Ectodermal cell (in vitro differentiated cells): ENCODE measurements at regions not wholly inside any gene's neighbourhood (a gene's known extent, or its start where the extent isn't known, plus 50 kb on each side); places are given as distances from the start of the nearest gene placed in this dataset.
"Not testable (repeated sequence)": the region's sequence is repeated elsewhere in the genome, so short reads cannot be mapped to it uniquely, and the experiment has no call there.

Source experiments
- H3K27ac ChIP-seq: 2 replicates; pipeline ENCODE4 v1.7.0; 2013; ENCODE audit warnings: mild to moderate bottlenecking, low read depth, low read length; ENCODE audit not compliant: insufficient read depth, poor library complexity, severe bottlenecking
- H3K27me3 ChIP-seq: 2 replicates; pipeline ENCODE4 v1.7.0; 2013; ENCODE audit warnings: mild to moderate bottlenecking, low read length; ENCODE audit not compliant: insufficient read depth, control insufficient read depth, poor library complexity, severe bottlenecking
- H3K36me3 ChIP-seq: one replicate; pipeline ENCODE4 v1.7.0; 2013; ENCODE audit warnings: low read length; ENCODE audit not compliant: control insufficient read depth, insufficient read depth
- H3K4me1 ChIP-seq: one replicate; pipeline ENCODE4 v1.7.0; 2013; ENCODE audit warnings: low read length; ENCODE audit not compliant: control insufficient read depth, insufficient read depth
- H3K4me3 ChIP-seq: 2 replicates; pipeline ENCODE4 v1.7.0; 2013; ENCODE audit warnings: low read depth, low read length, control low read depth; ENCODE audit not compliant: insufficient read depth
- H3K9me3 ChIP-seq: 2 replicates; pipeline ENCODE4 v1.7.0; 2013; ENCODE audit warnings: mild to moderate bottlenecking, low read length, moderate library complexity; ENCODE audit not compliant: control insufficient read depth
- WGBS, 2 experiments: methylation state at CpG; one replicate each; pipeline ENCODE4 v1.1.7; 2013; ENCODE audit warnings: missing lambda C conversion rate in 2 of 2; 5-methylcytosine and 5-hydroxymethylcytosine counted together

- no peaks in the 10 kb centered on the region for H3K27me3 ChIP-seq
- H3K36me3 ChIP-seq = no peaks in the 10 kb centered on the region
- H3K4me1 ChIP-seq = peaks cover 4% of the 10 kb centered on the region
- no peaks in the 10 kb centered on the region for H3K9me3 ChIP-seq
- no peak overlapping the region for H3K27ac ChIP-seq
- H3K4me3 ChIP-seq = no peak overlapping the region
- WGBS, 2 experiments = 41 to 69% methylated on average over 1 of the region's 3 CpGs
Observed at GRCh38 chr3:181326637-181327223, 337.2 kb upstream of the DNAJC19 start.

GRCh38 chr3:181324516-181324915 is 335.0 kb upstream of the DNAJC19 start:
- 81 to 83% methylated on average over 5 of the region's 5 CpGs for WGBS, 2 experiments
- not testable (repeated sequence) for H3K4me3 ChIP-seq, H3K9me3 ChIP-seq

DNA sequence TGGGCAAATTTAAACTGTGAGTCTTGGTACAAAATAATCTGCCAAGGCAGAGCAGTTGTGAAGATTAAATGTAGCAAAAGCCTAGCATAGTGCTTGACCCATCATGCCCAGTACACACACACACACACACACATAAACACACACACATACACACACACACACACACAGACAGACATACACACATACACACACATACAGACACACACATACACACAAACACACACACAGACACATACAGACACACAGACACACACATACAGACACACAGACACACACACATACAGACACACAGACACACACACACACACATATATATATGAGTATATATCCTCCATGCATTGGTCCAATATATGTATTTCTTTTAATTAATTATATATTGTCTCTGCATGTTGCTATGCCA is 328.8 kb upstream of the DNAJC19 start:
- Histone ChIP-seq H3K4me1 (no peaks in the 10 kb centered on the region), H3K36me3 (no peaks in the 10 kb centered on the region), H3K27me3 (no peaks in the 10 kb centered on the region), H3K9me3 (no peaks in the 10 kb centered on the region), H3K27ac (no peak overlapping the region), H3K4me3 (no peak overlapping the region)

More at GRCh38 chr3:181324516-181324915, 335.0 kb upstream of the DNAJC19 start:
- not testable (repeated sequence) for H3K4me1 ChIP-seq, H3K36me3 ChIP-seq, H3K27ac ChIP-seq, H3K27me3 ChIP-seq

GRCh38 chr3:181317508-181317907 is 328.0 kb upstream of the DNAJC19 start:
- H3K27ac ChIP-seq = no peak overlapping the region
- H3K4me3 ChIP-seq = no peak overlapping the region
- H3K9me3 ChIP-seq = no peaks in the 10 kb centered on the region
- no peaks in the 10 kb centered on the region for H3K4me1 ChIP-seq
- no peaks in the 10 kb centered on the region for H3K27me3 ChIP-seq
- WGBS, 2 experiments = 59 to 63% methylated on average over 3 of the region's 3 CpGs
- H3K36me3 ChIP-seq = no peaks in the 10 kb centered on the region

GRCh38 chr3:181316482-181316881 is 326.9 kb upstream of the DNAJC19 start:
- H3K36me3 ChIP-seq = no peaks in the 10 kb centered on the region
- no peak overlapping the region for H3K4me3 ChIP-seq
- 37 to 52% methylated on average over 1 of the region's 1 CpG for WGBS, 2 experiments
- no peaks in the 10 kb centered on the region for H3K9me3 ChIP-seq
- no peak overlapping the region for H3K27ac ChIP-seq
- H3K27me3 ChIP-seq = no peaks in the 10 kb centered on the region
- H3K4me1 ChIP-seq = no peaks in the 10 kb centered on the region

DNA sequence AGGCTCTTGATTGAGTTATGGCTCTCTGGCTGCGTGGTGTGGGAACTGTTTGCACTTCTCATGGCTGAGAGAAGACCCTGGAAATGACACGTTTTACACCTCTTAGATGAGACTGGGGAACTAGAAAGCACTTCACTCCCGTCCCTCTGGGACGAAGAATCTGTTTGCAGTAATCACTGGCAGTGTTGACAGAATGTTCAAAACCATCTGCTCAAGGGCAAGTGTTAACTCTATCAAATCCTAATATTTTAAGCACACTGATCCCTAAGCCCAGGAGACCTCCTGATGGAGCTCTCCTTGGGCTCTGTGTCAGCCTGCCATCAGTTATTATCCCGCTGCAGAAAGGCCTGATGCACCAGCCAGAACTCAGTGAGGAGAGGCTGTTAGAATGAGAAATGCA is 323.8 kb upstream of the DNAJC19 start:
- Histone ChIP-seq H3K9me3 (no peaks in the 10 kb centered on the region), H3K27ac (no peak overlapping the region), H3K4me1 (no peaks in the 10 kb centered on the region), H3K27me3 (no peaks in the 10 kb centered on the region), H3K36me3 (no peaks in the 10 kb centered on the region), H3K4me3 (no peak overlapping the region)
- 76 to 81% methylated on average over 5 of the region's 5 CpGs for WGBS, 2 experiments

GRCh38 chr3:181311186-181311585 is 321.6 kb upstream of the DNAJC19 start:
- Histone ChIP-seq H3K36me3 (no peaks in the 10 kb centered on the region), H3K4me3 (no peak overlapping the region), H3K27me3 (no peaks in the 10 kb centered on the region), H3K27ac (no peak overlapping the region), H3K9me3 (no peaks in the 10 kb centered on the region), H3K4me1 (no peaks in the 10 kb centered on the region)
- 92 to 93% methylated on average over 6 of the region's 6 CpGs for WGBS, 2 experiments

DNA sequence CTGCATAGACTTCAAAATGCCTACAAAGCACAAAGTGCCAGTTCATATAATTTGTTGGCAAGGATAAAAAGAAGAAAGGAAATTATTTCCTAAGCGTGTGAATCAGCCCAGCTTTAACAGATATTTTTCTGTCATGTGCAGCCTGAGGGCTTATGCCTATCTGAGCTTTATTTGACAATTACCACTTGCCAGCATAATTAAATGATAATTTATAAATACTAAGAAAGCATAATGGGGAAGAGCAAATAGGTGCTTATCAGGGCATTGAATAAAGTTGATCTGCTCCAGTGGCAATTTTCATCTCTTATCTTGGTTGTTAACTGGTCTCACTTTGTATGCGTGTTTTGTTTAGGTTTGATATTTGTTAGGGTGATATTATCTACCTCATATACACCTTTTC is 313.4 kb upstream of the DNAJC19 start:
- Histone ChIP-seq H3K27me3 (no peaks in the 10 kb centered on the region), H3K4me3 (no peak overlapping the region), H3K4me1 (no peaks in the 10 kb centered on the region), H3K9me3 (no peaks in the 10 kb centered on the region), H3K27ac (no peak overlapping the region), H3K36me3 (no peaks in the 10 kb centered on the region)
- WGBS, 2 experiments = 100% methylated on average over 1 of the region's 2 CpGs; no CpG with 5 or more reads in 1 of the 2 experiments

DNA sequence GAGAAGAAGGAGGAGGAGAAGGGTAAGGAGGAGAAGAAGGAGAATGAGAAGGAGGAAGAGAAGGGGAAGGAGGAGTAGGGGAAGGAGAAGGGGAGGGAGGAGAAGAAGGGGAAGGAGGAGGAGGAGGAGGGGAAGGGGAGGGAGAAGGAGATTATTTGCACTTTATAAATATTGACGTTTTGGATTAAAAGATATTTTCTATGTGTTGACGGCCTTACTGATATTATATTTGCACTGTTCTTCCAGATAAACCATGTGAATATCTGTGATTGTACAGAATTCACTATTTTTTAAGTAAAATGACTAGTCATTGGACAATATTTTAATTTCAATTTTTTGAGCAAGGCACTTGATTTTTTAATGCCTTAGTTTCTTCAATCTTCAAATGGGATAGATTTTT is 310.5 kb upstream of the DNAJC19 start:
- Histone ChIP-seq H3K27me3 (no peaks in the 10 kb centered on the region), H3K4me1 (no peaks in the 10 kb centered on the region), H3K27ac (no peak overlapping the region), H3K4me3 (no peak overlapping the region), H3K36me3 (no peaks in the 10 kb centered on the region), H3K9me3 (no peaks in the 10 kb centered on the region)
- WGBS, 2 experiments = 84 to 90% methylated on average over 2 of the region's 2 CpGs

DNA sequence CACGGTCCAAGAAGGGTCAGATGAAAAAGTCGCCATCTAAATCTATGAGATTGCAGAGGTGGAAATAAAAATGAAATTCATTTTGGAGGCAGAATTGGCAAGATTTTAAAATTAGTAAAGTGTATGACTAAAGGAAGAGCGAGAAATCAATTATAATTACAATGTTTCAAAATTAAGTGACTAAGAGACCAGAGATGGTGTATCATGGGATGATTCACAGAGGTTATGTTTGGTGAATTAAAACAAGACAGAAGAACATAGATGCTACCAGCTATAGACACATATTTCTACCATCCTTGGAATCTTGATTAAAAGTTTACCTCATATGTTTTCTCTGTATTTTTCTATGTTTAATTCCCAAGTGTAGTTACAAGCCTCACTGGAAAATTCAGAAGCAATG is 308.9 kb upstream of the DNAJC19 start:
- WGBS, 2 experiments = 85 to 91% methylated on average over 2 to 3 of the region's 3 CpGs
- H3K4me1 ChIP-seq = no peaks in the 10 kb centered on the region
- H3K9me3 ChIP-seq = no peaks in the 10 kb centered on the region
- no peak overlapping the region for H3K27ac ChIP-seq
- H3K36me3 ChIP-seq = no peaks in the 10 kb centered on the region
- no peaks in the 10 kb centered on the region for H3K27me3 ChIP-seq
- no peak overlapping the region for H3K4me3 ChIP-seq

GRCh38 chr3:181292984-181293383 is 303.4 kb upstream of the DNAJC19 start:
- H3K27ac ChIP-seq = no peak overlapping the region
- H3K27me3 ChIP-seq = no peaks in the 10 kb centered on the region
- no peaks in the 10 kb centered on the region for H3K36me3 ChIP-seq
- no peak overlapping the region for H3K4me3 ChIP-seq
- WGBS, 2 experiments = 100% methylated on average over 1 of the region's 1 CpG; no CpG with 5 or more reads in 1 of the 2 experiments
- H3K4me1 ChIP-seq = no peaks in the 10 kb centered on the region
- no peaks in the 10 kb centered on the region for H3K9me3 ChIP-seq
